ENCODE measurements at regions not wholly inside any gene's neighbourhood (a gene's known extent, or its start where the extent isn't known, plus 50 kb on each side); places are given as distances from the start of the nearest gene placed in this dataset.

- intact Hi-C loops (cut with DNase I): no loop called here
- DNase-seq (peak in 1 of 4 donors; percentile 56), ATAC-seq (no peak)
- Histone ChIP-seq H3K9me3 (no peaks in the 10 kb centered on the region), H3K27me3 (no peaks in the 10 kb centered on the region), H3K36me3 (no peaks in the 10 kb centered on the region), H3K27ac (no peak overlapping the region), H3K4me1 (no peaks in the 10 kb centered on the region), H3K4me3 (no peak overlapping the region)
- TF ChIP-seq CTCF (IDR thresholded peaks at IDR 0.05): no peak
Measured at GRCh38 chr11:37812281-37812880, 1214.3 kb upstream of the RAG2 start.

GRCh38 chr11:37811349-37811748 is 1213.3 kb upstream of the RAG2 start:
- Histone ChIP-seq H3K27ac (no peak overlapping the region), H3K4me3 (no peak overlapping the region), H3K27me3 (no peaks in the 10 kb centered on the region), H3K4me1 (no peaks in the 10 kb centered on the region), H3K9me3 (no peaks in the 10 kb centered on the region), H3K36me3 (no peaks in the 10 kb centered on the region)
- DNase-seq: peak in 1 of 4 donors; percentile 46
- TF ChIP-seq CTCF (IDR thresholded peaks at IDR 0.05): no peak
- intact Hi-C loops (cut with DNase I): no loop called here
- no peak for ATAC-seq

- intact Hi-C loops (cut with DNase I): no loop called here
- H3K27ac ChIP-seq: no peak overlapping the region
- DNase-seq: no peak
- H3K9me3 ChIP-seq: no peaks in the 10 kb centered on the region
- no peaks in the 10 kb centered on the region for H3K36me3 ChIP-seq
- no peak overlapping the region for H3K4me3 ChIP-seq
- no peaks in the 10 kb centered on the region for H3K4me1 ChIP-seq
- H3K27me3 ChIP-seq: no peaks in the 10 kb centered on the region
- TF ChIP-seq CTCF (IDR thresholded peaks at IDR 0.05): no peak
- no peak for ATAC-seq
Measured at GRCh38 chr11:37804666-37805065, 1206.6 kb upstream of the RAG2 start.

GRCh38 chr11:37788141-37788877 is 1190.3 kb upstream of the RAG2 start:
- Histone ChIP-seq H3K4me1 (no peaks in the 10 kb centered on the region), H3K4me3 (no peak overlapping the region), H3K27me3 (no peaks in the 10 kb centered on the region), H3K9me3 (peaks cover 0 to 28% of the 10 kb centered on the region in 2 donors), H3K27ac (no peak overlapping the region), H3K36me3 (no peaks in the 10 kb centered on the region)
- intact Hi-C loops (cut with DNase I): no loop called here
- ATAC-seq (no peak), DNase-seq (no peak)
- TF ChIP-seq CTCF (IDR thresholded peaks at IDR 0.05): no peak

GRCh38 chr11:37786214-37786755 is 1188.2 kb upstream of the RAG2 start:
- intact Hi-C loops (cut with DNase I): no loop called here
- H3K27me3 ChIP-seq: no peaks in the 10 kb centered on the region
- H3K27ac ChIP-seq: no peak overlapping the region
- H3K9me3 ChIP-seq: peaks cover 0 to 48% of the 10 kb centered on the region in 2 donors
- DNase-seq (no peak), ATAC-seq (peak; percentile 36)
- H3K4me3 ChIP-seq: no peak overlapping the region
- no peak for TF ChIP-seq CTCF (IDR thresholded peaks at IDR 0.05)
- H3K36me3 ChIP-seq: no peaks in the 10 kb centered on the region
- no peaks in the 10 kb centered on the region for H3K4me1 ChIP-seq
